ENCODE measurements at regions not wholly inside any gene's neighbourhood (a gene's known extent, or its start where the extent isn't known, plus 50 kb on each side); places are given as distances from the start of the nearest gene placed in this dataset.

GRCh38 chr2:163852616-163853015 lies 116.8 kb upstream of the FIGN start:
- TF ChIP-seq CTCF (optimal IDR thresholded peaks at IDR 0.05 in 1 of 3, IDR thresholded peaks at IDR 0.05 in 1 of 3, conservative IDR thresholded peaks at IDR 0.05 in 1 of 3; ENCODE audit: extremely low read depth in 1 of 3, insufficient read depth in 2 of 3, low read length in 3 of 3) (no peak), EZH2 (IDR thresholded peaks at IDR 0.05; ENCODE audit: low read length) (no peak)
